HL-60 (cell line): ENCODE measurements at regions not wholly inside any gene's neighbourhood (a gene's known extent, or its start where the extent isn't known, plus 50 kb on each side); places are given as distances from the start of the nearest gene placed in this dataset.

Experiments
- GABPA ChIP-seq: IDR thresholded peaks from 2 replicates; pipeline ENCODE4 v1.6.1; 2012; ENCODE audit warnings: low read depth
- POLR2AphosphoS5 ChIP-seq: IDR thresholded peaks from 2 replicates; pipeline ENCODE4 v1.6.1; 2012; ENCODE audit warnings: low read depth
- TF ChIP-seq, protein P1 (sequence below): IDR thresholded peaks from one replicate; pipeline ENCODE4 v1.5.1; 2011; ENCODE audit warnings: low read length, control low read depth, inconsistent platforms; ENCODE audit not compliant: insufficient read depth

DNA sequence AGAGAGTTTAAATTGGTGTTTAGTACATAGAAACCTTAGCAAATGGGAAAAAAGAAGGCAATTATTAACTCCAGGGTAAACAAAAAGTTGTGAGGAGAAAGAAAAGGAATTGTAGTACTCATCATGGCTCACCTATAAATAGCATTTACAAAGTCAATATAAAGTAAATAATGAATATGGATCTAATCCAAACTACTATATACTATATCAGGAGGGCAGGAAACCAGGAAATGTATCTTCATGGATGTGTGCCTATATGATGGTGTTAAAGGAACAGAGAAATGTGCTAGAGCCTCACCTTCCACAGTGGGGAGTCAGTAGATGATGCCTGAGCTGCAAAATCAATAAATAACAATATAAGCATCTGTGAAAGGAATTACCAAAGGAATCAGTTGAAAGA is 208.9 kb downstream of the FAM43A start:
- TF ChIP-seq, protein P1, sequence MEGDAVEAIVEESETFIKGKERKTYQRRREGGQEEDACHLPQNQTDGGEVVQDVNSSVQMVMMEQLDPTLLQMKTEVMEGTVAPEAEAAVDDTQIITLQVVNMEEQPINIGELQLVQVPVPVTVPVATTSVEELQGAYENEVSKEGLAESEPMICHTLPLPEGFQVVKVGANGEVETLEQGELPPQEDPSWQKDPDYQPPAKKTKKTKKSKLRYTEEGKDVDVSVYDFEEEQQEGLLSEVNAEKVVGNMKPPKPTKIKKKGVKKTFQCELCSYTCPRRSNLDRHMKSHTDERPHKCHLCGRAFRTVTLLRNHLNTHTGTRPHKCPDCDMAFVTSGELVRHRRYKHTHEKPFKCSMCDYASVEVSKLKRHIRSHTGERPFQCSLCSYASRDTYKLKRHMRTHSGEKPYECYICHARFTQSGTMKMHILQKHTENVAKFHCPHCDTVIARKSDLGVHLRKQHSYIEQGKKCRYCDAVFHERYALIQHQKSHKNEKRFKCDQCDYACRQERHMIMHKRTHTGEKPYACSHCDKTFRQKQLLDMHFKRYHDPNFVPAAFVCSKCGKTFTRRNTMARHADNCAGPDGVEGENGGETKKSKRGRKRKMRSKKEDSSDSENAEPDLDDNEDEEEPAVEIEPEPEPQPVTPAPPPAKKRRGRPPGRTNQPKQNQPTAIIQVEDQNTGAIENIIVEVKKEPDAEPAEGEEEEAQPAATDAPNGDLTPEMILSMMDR: no peak
- TF ChIP-seq GABPA (no peak), POLR2AphosphoS5 (no peak)
